Activated naive CD8-positive, alpha-beta T cell treated with anti-CD3 and anti-CD28 coated beads for 36 hours (primary cell): ENCODE measurements at regions not wholly inside any gene's neighbourhood (a gene's known extent, or its start where the extent isn't known, plus 50 kb on each side); places are given as distances from the start of the nearest gene placed in this dataset.

Experiments
- DNase-seq: peaks from one replicate; pipeline ENCODE4 v3.0.0; 2021
- H3K27ac Mint-ChIP-seq: one replicate; pipeline ENCODE4 v1.8.0; 2022; ENCODE audit warnings: mild to moderate bottlenecking, moderate library complexity, mixed read lengths
- H3K27me3 Mint-ChIP-seq: one replicate; pipeline ENCODE4 v1.8.0; 2022; ENCODE audit warnings: mild to moderate bottlenecking, mixed read lengths
- H3K36me3 Mint-ChIP-seq: one replicate; pipeline ENCODE4 v1.8.0; 2021; ENCODE audit warnings: mild to moderate bottlenecking, mixed read lengths
- H3K4me1 Mint-ChIP-seq: one replicate; pipeline ENCODE4 v1.8.0; 2021; ENCODE audit warnings: mixed read lengths
- H3K4me3 Mint-ChIP-seq: one replicate; pipeline ENCODE4 v1.8.0; 2022; ENCODE audit warnings: mild to moderate bottlenecking, moderate library complexity, mixed read lengths
- H3K9me3 Mint-ChIP-seq: one replicate; pipeline ENCODE4 v1.8.0; 2022; ENCODE audit warnings: mixed read lengths

DNA sequence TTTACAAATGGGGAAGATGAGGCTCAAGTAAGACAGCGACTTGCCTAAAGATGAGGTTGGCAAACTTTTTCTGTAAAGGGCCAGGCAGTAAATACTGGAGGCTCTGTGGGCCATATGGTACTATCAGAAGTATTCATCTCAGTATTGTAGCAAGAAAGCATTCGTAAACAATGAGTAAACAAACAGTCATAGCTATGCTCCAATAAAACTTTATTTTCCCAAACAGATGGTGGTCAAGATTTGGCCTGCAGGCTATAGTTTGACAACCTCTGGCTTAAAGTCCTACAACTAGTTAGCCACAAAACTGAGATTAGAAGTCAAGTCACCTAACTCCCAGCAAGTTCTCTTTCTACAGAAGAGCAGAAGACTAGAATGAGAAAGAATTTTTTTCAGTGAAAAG lies 177.0 kb upstream of the NECTIN3 start:
- no peak for DNase-seq
- Mint-ChIP-seq H3K27ac (no peak overlapping the region), H3K27me3 (no peaks in the 10 kb centered on the region), H3K4me1 (no peaks in the 10 kb centered on the region), H3K36me3 (no peaks in the 10 kb centered on the region), H3K4me3 (no peak overlapping the region), H3K9me3 (no peaks in the 10 kb centered on the region)

DNA sequence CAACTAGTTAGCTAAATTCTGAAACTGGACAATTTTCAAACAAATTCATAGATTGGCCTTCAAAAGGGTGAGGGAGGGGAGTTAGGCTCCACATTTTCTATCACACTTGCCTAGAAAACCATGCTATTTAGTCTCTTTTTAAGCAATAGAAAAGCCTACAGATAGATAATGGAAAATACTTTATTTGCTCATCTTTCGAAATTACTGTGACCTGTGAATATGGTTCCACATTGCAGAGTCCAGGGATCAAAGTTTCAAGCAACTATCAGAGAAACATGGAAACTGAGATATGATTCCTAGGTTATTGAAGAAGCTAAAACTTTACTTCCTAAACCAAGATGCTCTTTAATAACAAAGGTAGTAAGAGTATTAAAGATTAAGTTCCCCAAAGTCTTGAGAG lies 176.6 kb upstream of the NECTIN3 start:
- Mint-ChIP-seq H3K36me3 (no peaks in the 10 kb centered on the region), H3K27ac (no peak overlapping the region), H3K27me3 (no peaks in the 10 kb centered on the region), H3K9me3 (no peaks in the 10 kb centered on the region), H3K4me3 (no peak overlapping the region), H3K4me1 (no peaks in the 10 kb centered on the region)
- DNase-seq: no peak

DNA sequence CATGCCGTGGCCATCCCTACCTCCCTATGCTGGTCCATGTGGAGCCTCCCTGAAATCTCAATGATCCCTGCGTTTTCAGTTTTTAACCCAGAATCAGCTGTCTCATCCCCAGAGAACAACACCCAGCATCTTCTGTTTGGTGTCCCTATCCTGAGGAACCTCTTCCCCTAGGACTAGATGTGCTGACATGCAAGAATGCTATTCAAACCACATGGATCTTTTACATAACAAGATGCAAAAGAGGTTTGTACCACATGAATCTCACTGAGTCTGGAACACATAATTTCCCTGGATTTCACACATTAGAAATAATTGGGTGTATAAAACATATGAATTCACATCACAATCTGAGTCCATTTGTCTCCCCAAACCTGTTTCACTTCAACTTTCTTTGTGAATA lies 174.6 kb upstream of the NECTIN3 start:
- Mint-ChIP-seq H3K27ac (no peak overlapping the region), H3K9me3 (no peaks in the 10 kb centered on the region), H3K4me3 (no peak overlapping the region), H3K4me1 (no peaks in the 10 kb centered on the region), H3K36me3 (no peaks in the 10 kb centered on the region), H3K27me3 (no peaks in the 10 kb centered on the region)
- no peak for DNase-seq

DNA sequence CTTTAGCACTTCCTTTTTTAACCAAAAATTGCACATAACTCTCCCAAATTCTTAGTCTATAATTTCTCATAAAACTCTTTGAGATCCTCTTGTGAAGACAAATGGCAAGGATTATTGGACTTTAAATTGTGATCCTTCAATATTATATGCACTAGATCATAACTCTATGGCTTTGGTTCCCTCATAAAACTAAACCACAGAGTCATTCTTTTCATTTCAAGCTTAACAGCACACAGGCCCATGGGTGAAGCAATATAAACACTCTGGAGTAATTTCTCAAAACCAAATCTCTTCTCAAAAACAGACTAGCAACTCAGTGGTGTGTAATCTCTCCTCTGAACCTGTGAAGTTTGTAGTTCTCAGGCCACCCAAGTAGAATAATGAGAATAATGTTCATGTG lies 171.0 kb upstream of the NECTIN3 start:
- DNase-seq: no peak
- Mint-ChIP-seq H3K4me3 (no peak overlapping the region), H3K36me3 (no peaks in the 10 kb centered on the region), H3K27me3 (no peaks in the 10 kb centered on the region), H3K27ac (no peak overlapping the region), H3K9me3 (no peaks in the 10 kb centered on the region), H3K4me1 (no peaks in the 10 kb centered on the region)

GRCh38 chr3:110901536-110901935 lies 170.1 kb upstream of the NECTIN3 start:
- Mint-ChIP-seq H3K27ac (no peak overlapping the region), H3K4me1 (no peaks in the 10 kb centered on the region), H3K27me3 (no peaks in the 10 kb centered on the region), H3K9me3 (no peaks in the 10 kb centered on the region), H3K36me3 (no peaks in the 10 kb centered on the region), H3K4me3 (no peak overlapping the region)
- DNase-seq: no peak

GRCh38 chr3:110902453-110903085 lies 169.0 kb upstream of the NECTIN3 start:
- Mint-ChIP-seq H3K4me1 (no peaks in the 10 kb centered on the region), H3K27ac (no peak overlapping the region), H3K36me3 (no peaks in the 10 kb centered on the region), H3K27me3 (no peaks in the 10 kb centered on the region), H3K4me3 (no peak overlapping the region), H3K9me3 (no peaks in the 10 kb centered on the region)
- no peak for DNase-seq

DNA sequence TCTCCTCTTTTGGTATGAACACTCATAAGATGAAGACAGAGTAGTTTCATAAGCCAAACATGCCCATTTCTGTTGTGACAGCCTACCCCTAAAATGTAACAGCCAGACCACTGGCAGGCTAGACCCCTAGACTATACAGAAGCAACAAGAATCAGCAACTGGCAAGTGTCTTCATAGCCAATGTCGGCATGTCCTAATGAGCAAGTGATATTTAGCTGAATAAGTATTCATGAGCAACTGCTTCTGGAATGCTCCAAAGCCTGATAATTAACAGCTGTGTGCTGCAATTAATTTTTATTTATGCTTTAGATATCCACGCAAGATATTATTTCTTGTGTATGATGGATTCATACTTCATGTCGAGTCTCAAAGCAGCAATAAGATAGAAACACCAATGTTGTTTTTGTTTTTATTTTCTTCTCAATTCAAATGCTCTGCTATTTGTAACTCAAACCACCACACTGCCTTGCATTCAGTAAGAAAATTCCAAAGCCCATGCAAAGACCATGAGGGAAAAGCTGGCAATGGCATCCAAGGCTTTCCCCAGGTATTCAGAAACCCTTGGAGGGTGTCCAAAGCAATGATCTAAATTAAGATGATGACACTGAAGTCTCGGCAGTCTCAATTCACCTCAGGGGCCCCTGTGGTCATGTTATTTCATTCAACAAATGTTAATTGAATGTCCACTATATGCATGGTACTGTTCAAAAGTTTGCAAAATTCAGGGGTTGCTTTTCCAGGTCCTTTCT lies 167.7 kb upstream of the NECTIN3 start:
- Mint-ChIP-seq H3K4me1 (no peaks in the 10 kb centered on the region), H3K27me3 (no peaks in the 10 kb centered on the region), H3K36me3 (no peaks in the 10 kb centered on the region), H3K9me3 (no peaks in the 10 kb centered on the region), H3K4me3 (no peak overlapping the region), H3K27ac (no peak overlapping the region)
- DNase-seq: no peak

- H3K36me3 Mint-ChIP-seq: no peaks in the 10 kb centered on the region
- no peak overlapping the region for H3K4me3 Mint-ChIP-seq
- DNase-seq: no peak
- H3K27ac Mint-ChIP-seq: no peak overlapping the region
- H3K4me1 Mint-ChIP-seq: no peaks in the 10 kb centered on the region
- no peaks in the 10 kb centered on the region for H3K9me3 Mint-ChIP-seq
- no peaks in the 10 kb centered on the region for H3K27me3 Mint-ChIP-seq
Measured at GRCh38 chr3:110904520-110904890, 167.1 kb upstream of the NECTIN3 start.

DNA sequence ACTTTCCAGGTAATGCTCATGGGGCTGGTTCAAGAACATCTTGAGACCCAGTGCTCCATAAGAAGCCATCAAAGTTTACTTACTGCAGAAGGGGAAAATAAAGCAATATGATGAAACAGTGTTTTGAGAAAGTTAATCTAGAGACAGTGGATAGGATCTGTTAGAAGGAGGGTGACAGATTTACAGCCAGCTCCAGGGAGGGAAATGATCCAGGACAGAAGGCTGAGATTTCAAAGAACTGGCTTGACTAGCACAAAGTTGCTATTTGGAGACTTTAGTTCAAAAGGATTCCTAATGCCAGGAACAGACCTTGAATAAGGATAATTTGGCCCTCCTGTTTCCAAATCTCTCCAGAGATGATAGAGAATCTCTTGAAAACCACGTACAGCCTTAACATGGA lies 166.5 kb upstream of the NECTIN3 start:
- Mint-ChIP-seq H3K27me3 (no peaks in the 10 kb centered on the region), H3K4me1 (no peaks in the 10 kb centered on the region), H3K36me3 (no peaks in the 10 kb centered on the region), H3K9me3 (no peaks in the 10 kb centered on the region), H3K4me3 (no peak overlapping the region), H3K27ac (no peak overlapping the region)
- DNase-seq: no peak

DNA sequence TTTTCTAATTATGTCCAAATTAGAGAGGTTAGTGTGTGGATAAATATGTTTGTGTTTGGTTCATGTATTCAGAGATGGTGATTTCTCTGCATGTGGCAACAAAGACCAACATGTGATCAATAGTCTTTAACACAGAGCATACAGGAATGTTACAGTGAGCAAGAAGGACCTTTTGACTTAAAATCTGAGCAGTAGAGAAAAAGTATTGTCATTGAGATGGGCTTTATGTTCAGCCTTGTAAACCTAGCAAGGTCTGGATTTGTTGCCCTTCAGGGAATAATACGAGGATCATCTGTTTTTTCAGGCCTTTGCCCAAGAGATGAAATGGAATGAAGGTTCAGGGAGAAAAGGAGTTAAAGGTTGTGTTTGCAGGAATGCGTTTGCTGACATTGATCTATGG lies 161.8 kb upstream of the NECTIN3 start:
- H3K4me1 Mint-ChIP-seq: no peaks in the 10 kb centered on the region
- no peak for DNase-seq
- no peak overlapping the region for H3K27ac Mint-ChIP-seq

GRCh38 chr3:110910346-110910955 lies 161.2 kb upstream of the NECTIN3 start:
- no peaks in the 10 kb centered on the region for H3K4me1 Mint-ChIP-seq
- H3K36me3 Mint-ChIP-seq: peaks cover 2% of the 10 kb centered on the region
- no peak for DNase-seq
- no peaks in the 10 kb centered on the region for H3K27me3 Mint-ChIP-seq
- H3K27ac Mint-ChIP-seq: no peak overlapping the region
- no peak overlapping the region for H3K4me3 Mint-ChIP-seq
- peaks cover 3% of the 10 kb centered on the region for H3K9me3 Mint-ChIP-seq

More for the DNA sequence above, 161.8 kb upstream of the NECTIN3 start:
- H3K36me3 Mint-ChIP-seq: peaks cover 2% of the 10 kb centered on the region
- peaks cover 3% of the 10 kb centered on the region for H3K9me3 Mint-ChIP-seq
- no peaks in the 10 kb centered on the region for H3K27me3 Mint-ChIP-seq
- no peak overlapping the region for H3K4me3 Mint-ChIP-seq

DNA sequence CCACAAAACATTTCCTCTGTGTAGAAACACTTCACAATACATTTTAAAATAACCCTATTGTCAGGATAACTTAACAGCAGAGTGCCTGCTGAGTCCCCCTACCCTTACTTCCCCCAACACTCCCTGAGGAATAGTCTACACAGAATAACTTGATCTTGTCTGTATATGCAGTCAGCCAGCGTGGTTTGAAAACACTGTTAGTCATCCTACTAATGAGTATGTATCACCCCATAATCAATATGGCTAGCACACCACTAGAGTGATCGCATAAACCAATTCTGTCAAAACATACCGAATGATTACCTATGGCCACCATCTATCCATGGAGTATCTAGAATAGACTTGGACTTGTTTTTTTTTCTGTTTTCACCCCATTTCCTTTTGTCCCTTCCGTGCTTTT lies 152.7 kb upstream of the NECTIN3 start:
- H3K4me3 Mint-ChIP-seq: no peak overlapping the region
- no peaks in the 10 kb centered on the region for H3K4me1 Mint-ChIP-seq
- peaks cover 4% of the 10 kb centered on the region for H3K27me3 Mint-ChIP-seq
- H3K36me3 Mint-ChIP-seq: peaks cover 1% of the 10 kb centered on the region
- H3K27ac Mint-ChIP-seq: no peak overlapping the region
- peaks cover 2% of the 10 kb centered on the region for H3K9me3 Mint-ChIP-seq
- no peak for DNase-seq

DNA sequence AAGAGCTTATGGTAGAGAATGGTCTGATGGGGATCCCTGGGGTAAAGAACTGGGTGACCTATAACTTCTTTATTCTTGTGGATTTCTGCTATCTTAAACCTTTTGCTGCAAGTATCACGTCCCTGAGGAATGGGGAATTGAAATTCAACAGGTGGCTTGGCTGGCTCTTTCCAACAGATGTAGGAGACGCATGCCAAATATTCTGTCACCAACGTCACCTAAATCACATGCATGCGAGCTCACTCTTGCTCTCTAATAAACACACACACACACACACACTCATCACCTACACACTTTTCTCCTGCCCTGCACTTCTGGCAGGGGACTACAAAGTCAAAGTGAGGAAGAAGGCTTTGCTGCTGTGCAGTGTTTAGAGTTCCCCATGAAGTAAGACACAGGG lies 145.8 kb upstream of the NECTIN3 start:
- no peaks in the 10 kb centered on the region for H3K36me3 Mint-ChIP-seq

GRCh38 chr3:110928016-110928662 lies 143.5 kb upstream of the NECTIN3 start:
- Mint-ChIP-seq H3K4me3 (no peak overlapping the region), H3K27ac (no peak overlapping the region), H3K27me3 (peaks cover 10% of the 10 kb centered on the region), H3K9me3 (no peaks in the 10 kb centered on the region), H3K36me3 (no peaks in the 10 kb centered on the region), H3K4me1 (no peaks in the 10 kb centered on the region)
- DNase-seq: no peak

More for the DNA sequence above, 145.8 kb upstream of the NECTIN3 start:
- H3K27ac Mint-ChIP-seq: no peak overlapping the region
- H3K4me1 Mint-ChIP-seq: no peaks in the 10 kb centered on the region
- no peaks in the 10 kb centered on the region for H3K9me3 Mint-ChIP-seq
- peaks cover 10% of the 10 kb centered on the region for H3K27me3 Mint-ChIP-seq
- DNase-seq: no peak
- no peak overlapping the region for H3K4me3 Mint-ChIP-seq

- Mint-ChIP-seq H3K27ac (no peak overlapping the region), H3K4me1 (no peaks in the 10 kb centered on the region), H3K9me3 (no peaks in the 10 kb centered on the region), H3K4me3 (no peak overlapping the region), H3K36me3 (no peaks in the 10 kb centered on the region), H3K27me3 (peaks cover 10% of the 10 kb centered on the region)
- DNase-seq: no peak
Measured at GRCh38 chr3:110929816-110930215, 141.8 kb upstream of the NECTIN3 start.
